Cardiac muscle cell (in vitro differentiated cells and primary cell): ENCODE measurements at regions not wholly inside any gene's neighbourhood (a gene's known extent, or its start where the extent isn't known, plus 50 kb on each side); places are given as distances from the start of the nearest gene placed in this dataset.

Experiments used
- DNase-seq, 2 donors: peaks; one replicate each; pipeline versions ENCODE4 v3.0.0 to v3.0.0-alpha.2; 2010 to 2017; ENCODE audit warnings: low read depth in 1 of 2, low spot score in 1 of 2
- H3K27ac ChIP-seq: fragments of 200-600 bp; sonication (generic); 2 replicates; pipeline ENCODE4 v1.5.1; 2016
- H3K27me3 ChIP-seq: fragments of 200-600 bp; sonication (generic); 2 replicates; pipeline ENCODE4 v1.6.0; 2016; ENCODE audit warnings: control low read depth
- H3K36me3 ChIP-seq: fragments of 200-600 bp; sonication (generic); 2 replicates; pipeline ENCODE4 v1.5.1; 2016; ENCODE audit warnings: control low read depth
- H3K4me1 ChIP-seq: fragments of 200-600 bp; sonication (generic); 2 replicates; pipeline ENCODE4 v1.8.1; 2017; ENCODE audit warnings: low read depth, mild to moderate bottlenecking, mixed run types
- H3K4me3 ChIP-seq: fragments of 200-600 bp; sonication (generic); 2 replicates; pipeline ENCODE4 v1.5.1; 2016; ENCODE audit warnings: mild to moderate bottlenecking
- H3K9me3 ChIP-seq: fragments of 200-600 bp; sonication (generic); 2 replicates; pipeline ENCODE4 v1.5.1; 2017; ENCODE audit warnings: low read depth, mild to moderate bottlenecking, control low read depth
- TF ChIP-seq, protein P1 (sequence below): IDR thresholded peaks from 2 replicates; pipeline ENCODE4 v1.5.1; 2012; ENCODE audit warnings: low read depth, mild to moderate bottlenecking, low read length

DNA sequence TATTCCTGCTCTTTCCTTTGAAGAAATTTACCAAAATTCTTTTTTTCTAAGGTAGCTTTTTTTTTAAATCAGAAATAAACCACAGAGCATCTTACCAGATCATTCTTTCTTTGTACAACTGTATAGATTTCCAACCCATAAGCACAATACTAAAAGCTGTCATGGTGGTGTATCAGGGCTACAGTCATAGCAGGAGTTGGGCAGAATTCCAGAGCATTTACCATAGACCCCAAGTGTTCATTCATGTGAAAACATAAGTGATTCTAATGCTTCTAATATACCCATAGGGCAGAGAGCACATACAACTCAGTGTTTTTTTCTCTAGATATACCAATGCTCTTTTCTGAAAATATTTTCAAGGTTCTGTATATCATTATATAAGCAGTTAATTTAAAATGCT, 392.5 kb downstream of the FRK start:
- DNase-seq: no peak
- no peaks in the 10 kb centered on the region for H3K36me3 ChIP-seq
- no peak overlapping the region for H3K4me3 ChIP-seq
- H3K4me1 ChIP-seq: peaks cover 3% of the 10 kb centered on the region
- TF ChIP-seq, protein P1, sequence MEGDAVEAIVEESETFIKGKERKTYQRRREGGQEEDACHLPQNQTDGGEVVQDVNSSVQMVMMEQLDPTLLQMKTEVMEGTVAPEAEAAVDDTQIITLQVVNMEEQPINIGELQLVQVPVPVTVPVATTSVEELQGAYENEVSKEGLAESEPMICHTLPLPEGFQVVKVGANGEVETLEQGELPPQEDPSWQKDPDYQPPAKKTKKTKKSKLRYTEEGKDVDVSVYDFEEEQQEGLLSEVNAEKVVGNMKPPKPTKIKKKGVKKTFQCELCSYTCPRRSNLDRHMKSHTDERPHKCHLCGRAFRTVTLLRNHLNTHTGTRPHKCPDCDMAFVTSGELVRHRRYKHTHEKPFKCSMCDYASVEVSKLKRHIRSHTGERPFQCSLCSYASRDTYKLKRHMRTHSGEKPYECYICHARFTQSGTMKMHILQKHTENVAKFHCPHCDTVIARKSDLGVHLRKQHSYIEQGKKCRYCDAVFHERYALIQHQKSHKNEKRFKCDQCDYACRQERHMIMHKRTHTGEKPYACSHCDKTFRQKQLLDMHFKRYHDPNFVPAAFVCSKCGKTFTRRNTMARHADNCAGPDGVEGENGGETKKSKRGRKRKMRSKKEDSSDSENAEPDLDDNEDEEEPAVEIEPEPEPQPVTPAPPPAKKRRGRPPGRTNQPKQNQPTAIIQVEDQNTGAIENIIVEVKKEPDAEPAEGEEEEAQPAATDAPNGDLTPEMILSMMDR: no peak
- H3K9me3 ChIP-seq: no peaks in the 10 kb centered on the region
- no peak overlapping the region for H3K27ac ChIP-seq
- H3K27me3 ChIP-seq: no peaks in the 10 kb centered on the region

DNA sequence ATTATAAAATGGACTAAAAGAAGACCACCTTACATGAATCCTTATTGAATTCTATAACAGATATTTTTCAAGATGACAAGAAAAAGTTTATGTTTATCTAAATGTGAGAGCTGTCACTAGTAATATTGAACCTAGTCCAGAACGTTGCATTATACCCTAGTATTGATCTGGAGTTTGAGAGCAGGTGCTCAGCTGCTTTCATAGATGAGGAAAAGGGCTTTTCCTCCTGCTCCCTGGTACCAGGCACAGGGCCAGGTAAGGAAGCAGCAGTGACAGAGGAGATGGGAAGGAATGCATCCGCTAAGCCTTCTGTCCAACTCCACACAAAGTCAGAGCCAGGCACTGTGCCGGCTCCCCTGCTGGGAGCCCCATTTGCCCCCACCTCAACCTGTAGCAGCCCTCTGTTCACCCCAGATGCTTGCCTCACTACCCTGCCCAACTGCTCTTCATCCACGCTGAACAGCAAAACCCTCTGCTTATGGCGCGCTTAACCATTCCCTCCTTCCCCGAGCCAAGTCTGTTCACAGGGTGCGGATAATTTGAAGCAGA, 393.1 kb downstream of the FRK start:
- no peak for DNase-seq
- no peak overlapping the region for H3K27ac ChIP-seq

DNA sequence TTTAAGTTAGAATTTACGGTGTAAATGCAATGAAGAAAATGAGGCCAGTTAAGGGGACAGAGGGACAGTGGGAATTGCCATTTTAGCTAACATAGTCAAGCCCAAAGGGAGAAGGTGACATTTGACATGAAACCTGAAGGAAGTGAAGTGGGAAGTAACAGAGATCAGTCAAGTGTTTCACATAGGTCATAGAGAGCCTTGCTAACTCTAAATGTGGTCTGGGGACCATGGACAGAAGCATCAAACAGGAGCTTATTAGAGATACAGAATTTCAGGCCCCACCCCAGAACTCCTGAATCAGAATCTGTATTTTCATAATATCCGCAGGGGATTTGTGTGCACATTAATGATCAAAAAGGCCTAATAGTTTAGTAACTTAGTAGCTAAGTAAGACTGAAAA, 393.7 kb downstream of the FRK start:
- no peaks in the 10 kb centered on the region for H3K27me3 ChIP-seq
- DNase-seq: peak in 1 of 2 donors; percentile 39
- H3K4me1 ChIP-seq: peaks cover 3% of the 10 kb centered on the region
- H3K9me3 ChIP-seq: no peaks in the 10 kb centered on the region
- H3K27ac ChIP-seq: no peak overlapping the region
- TF ChIP-seq, protein P1: no peak
- no peak overlapping the region for H3K4me3 ChIP-seq
- no peaks in the 10 kb centered on the region for H3K36me3 ChIP-seq

More for the DNA sequence above, 393.1 kb downstream of the FRK start:
- H3K36me3 ChIP-seq: no peaks in the 10 kb centered on the region
- H3K27me3 ChIP-seq: no peaks in the 10 kb centered on the region
- no peak overlapping the region for H3K4me3 ChIP-seq
- no peaks in the 10 kb centered on the region for H3K9me3 ChIP-seq
- TF ChIP-seq, protein P1: no peak
- peaks cover 3% of the 10 kb centered on the region for H3K4me1 ChIP-seq

DNA sequence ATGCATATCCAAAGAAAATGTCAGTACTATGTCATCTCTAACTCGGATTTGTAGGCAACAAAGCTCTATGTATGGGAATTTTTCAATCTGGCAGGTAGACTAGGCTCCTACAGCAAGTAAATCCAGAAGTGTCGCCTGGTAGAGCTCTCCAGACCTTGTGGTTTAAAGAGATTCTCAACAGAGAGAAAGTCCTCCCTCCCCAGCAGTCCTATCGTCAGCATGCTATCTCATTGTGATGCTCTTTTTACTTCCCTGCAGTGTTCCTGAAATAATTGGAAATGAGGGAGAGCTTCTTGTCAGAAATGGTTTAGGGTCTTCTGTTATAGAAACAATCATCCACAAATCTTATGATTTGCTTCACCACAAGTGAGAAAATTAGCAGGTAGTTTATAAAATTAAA, 395.4 kb downstream of the FRK start:
- TF ChIP-seq, protein P1: no peak
- Histone ChIP-seq H3K36me3 (no peaks in the 10 kb centered on the region), H3K4me1 (peaks cover 3% of the 10 kb centered on the region), H3K4me3 (no peak overlapping the region), H3K27me3 (no peaks in the 10 kb centered on the region), H3K27ac (no peak overlapping the region), H3K9me3 (no peaks in the 10 kb centered on the region)
- DNase-seq: no peak

DNA sequence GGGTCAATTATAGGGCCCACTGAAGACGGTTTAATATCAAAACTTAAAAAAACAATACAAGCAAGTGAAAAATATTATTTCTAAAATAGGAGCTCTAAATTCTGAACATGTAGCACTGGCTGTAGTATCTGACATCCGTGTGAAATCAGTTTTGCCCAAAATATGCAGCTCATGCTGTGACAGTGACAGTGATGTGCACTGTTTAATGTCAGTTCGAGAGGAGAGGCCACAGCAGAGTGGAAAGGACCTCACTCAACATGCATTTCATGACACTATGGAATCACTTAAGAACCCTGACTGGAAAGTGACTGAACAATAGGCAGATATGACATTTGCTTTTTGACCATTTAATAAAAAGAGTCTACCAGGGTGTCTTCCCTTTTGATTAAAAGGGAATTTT, 397.0 kb downstream of the FRK start:
- no peaks in the 10 kb centered on the region for H3K36me3 ChIP-seq
- no peak overlapping the region for H3K27ac ChIP-seq
- peaks cover 3% of the 10 kb centered on the region for H3K4me1 ChIP-seq
- no peak overlapping the region for H3K4me3 ChIP-seq
- peak in 1 of 2 donors; percentile 31 for DNase-seq
- TF ChIP-seq, protein P1: no peak
- no peaks in the 10 kb centered on the region for H3K27me3 ChIP-seq
- no peaks in the 10 kb centered on the region for H3K9me3 ChIP-seq
